ENCODE measurements at regions not wholly inside any gene's neighbourhood (a gene's known extent, or its start where the extent isn't known, plus 50 kb on each side); places are given as distances from the start of the nearest gene placed in this dataset.

GRCh38 chr7:68503400-68503799 is 1094.9 kb upstream of the AUTS2 start (continued):
- no peak for TF ChIP-seq ZNF462 (CRISPR knock-in tag; IDR thresholded peaks at IDR 0.05)
- TF ChIP-seq ZNF114 (CRISPR knock-in tag; IDR thresholded peaks at IDR 0.05) = no peak
- TF ChIP-seq CREB1 (CRISPR knock-in tag; IDR thresholded peaks at IDR 0.05; ENCODE audit: low read depth) = no peak
- no peak for TF ChIP-seq JUNB (IDR thresholded peaks at IDR 0.05; ENCODE audit: unreplicated experiment)
- TF ChIP-seq EZH2 (IDR thresholded peaks at IDR 0.05; ENCODE audit: low read depth, unreplicated experiment) = no peak
- no peak for TF ChIP-seq REST (IDR thresholded peaks at IDR 0.05; ENCODE audit: unreplicated experiment)
- no peak for TF ChIP-seq STAT1 (IDR thresholded peaks at IDR 0.05; ENCODE audit: unreplicated experiment)
